GM23338 (cell line): ENCODE measurements at regions not wholly inside any gene's neighbourhood (a gene's known extent, or its start where the extent isn't known, plus 50 kb on each side); places are given as distances from the start of the nearest gene placed in this dataset.

Source experiments
- ATAC-seq: fragments of 200-7000 bp; cut with Tn5 transposase; 3 replicates; pipeline ENCODE4 v1.9.1; 2020
- DNase-seq: peaks from one replicate; pipeline ENCODE4 v3.0.0-alpha.2; 2015; ENCODE audit warnings: low spot score
- H2AFZ ChIP-seq: fragments of 200-600 bp; sonication (generic); 2 replicates; pipeline ENCODE4 v1.8.0; 2016; ENCODE audit warnings: antibody characterized with exemption, mild to moderate bottlenecking, moderate library complexity
- H3F3A ChIP-seq: fragments of 200-600 bp; sonication (generic); replicated peaks from 2 replicates; pipeline ENCODE4 v1.8.0; 2017; ENCODE audit warnings: antibody characterized with exemption, mixed run types, low read depth
- H3K27ac ChIP-seq: fragments of 200-600 bp; sonication (generic); 2 replicates; pipeline ENCODE4 v1.6.1; 2016; ENCODE audit warnings: low read depth
- H3K27me3 ChIP-seq: fragments of 200-600 bp; sonication (generic); 2 replicates; pipeline ENCODE4 v1.8.0; 2016; ENCODE audit warnings: mild to moderate bottlenecking, mixed run types, moderate library complexity; ENCODE audit not compliant: insufficient read depth
- H3K36me3 ChIP-seq: fragments of 200-600 bp; sonication (generic); 2 replicates; pipeline ENCODE4 v1.8.0; 2016; ENCODE audit warnings: mild to moderate bottlenecking; ENCODE audit not compliant: insufficient read depth
- H3K4me1 ChIP-seq: fragments of 200-600 bp; sonication (generic); 2 replicates; pipeline ENCODE4 v1.8.0; 2016; ENCODE audit warnings: mild to moderate bottlenecking, moderate library complexity; ENCODE audit not compliant: insufficient read depth
- H3K4me2 ChIP-seq: fragments of 200-600 bp; sonication (generic); 2 replicates; pipeline ENCODE4 v1.7.1; 2017; ENCODE audit warnings: mixed run types
- H3K4me3 ChIP-seq: fragments of 200-600 bp; sonication (generic); 2 replicates; pipeline ENCODE4 v1.6.1; 2016; ENCODE audit warnings: mixed run types
- H3K79me2 ChIP-seq: fragments of 200-600 bp; sonication (generic); replicated peaks from 2 replicates; pipeline ENCODE4 v1.8.0; 2017; ENCODE audit warnings: mild to moderate bottlenecking; ENCODE audit not compliant: insufficient read depth
- H3K9me2 ChIP-seq: fragments of 200-600 bp; sonication (generic); 2 replicates; pipeline ENCODE4 v1.8.0; 2017; ENCODE audit not compliant: insufficient read depth
- H4K20me1 ChIP-seq: fragments of 200-600 bp; sonication (generic); replicated peaks from 2 replicates; pipeline ENCODE4 v1.8.0; 2017; ENCODE audit warnings: mild to moderate bottlenecking; ENCODE audit not compliant: insufficient read depth
- H3K27ac Mint-ChIP-seq: 2 replicates; pipeline ENCODE4 v1.8.0; 2020; ENCODE audit warnings: inconsistent platforms, mild to moderate bottlenecking, moderate library complexity, mixed read lengths
- H3K27me3 Mint-ChIP-seq: 3 replicates; pipeline ENCODE4 v1.8.0; 2022; ENCODE audit warnings: low read depth, mild to moderate bottlenecking, moderate library complexity, mixed read lengths, inconsistent platforms; ENCODE audit not compliant: insufficient read depth, poor library complexity
- H3K36me3 Mint-ChIP-seq: 3 replicates; pipeline ENCODE4 v1.8.0; 2021; ENCODE audit warnings: low read depth, mild to moderate bottlenecking, inconsistent platforms, moderate library complexity, mixed read lengths
- H3K4me1 Mint-ChIP-seq: 3 replicates; pipeline ENCODE4 v1.8.0; 2020; ENCODE audit warnings: mild to moderate bottlenecking, inconsistent platforms, mixed read lengths
- H3K4me3 Mint-ChIP-seq: 3 replicates; pipeline ENCODE4 v1.8.0; 2021; ENCODE audit warnings: moderate library complexity, mild to moderate bottlenecking, inconsistent platforms, mixed read lengths
- H3K9me3 Mint-ChIP-seq: 3 replicates; pipeline ENCODE4 v1.8.0; 2020; ENCODE audit warnings: moderate library complexity, mild to moderate bottlenecking, inconsistent platforms, mixed read lengths
- CREB1 ChIP-seq: fragments of 250-450 bp; sonication (Bioruptor Pico); IDR thresholded peaks from 2 replicates; pipeline ENCODE4 v1.5.0; 2020; ENCODE audit warnings: low read depth, mild to moderate bottlenecking, moderate library complexity
- CTCF ChIP-seq, 2 experiments: fragments of 200-600 bp in 1 of 2; sonication (generic) in 1 of 2; conservative IDR thresholded peaks; 2 replicates each; pipeline versions ENCODE4 v1.5.1 to v1.6.1; 2016 to 2017; ENCODE audit warnings: antibody characterized with exemption in 2 of 2, low read depth in 2 of 2, mild to moderate bottlenecking in 2 of 2, moderate library complexity in 1 of 2
- ETS1 ChIP-seq: IDR thresholded peaks from 2 replicates; pipeline ENCODE4 v1.6.1; 2016; ENCODE audit warnings: antibody characterized with exemption
- EZH2 ChIP-seq: fragments of 200-600 bp; sonication (generic); IDR thresholded peaks from one replicate; pipeline ENCODE4 v1.8.0; 2017; ENCODE audit warnings: antibody characterized with exemption, mild to moderate bottlenecking, low read depth; ENCODE audit not compliant: unreplicated experiment
- EZH2phosphoT487 ChIP-seq: fragments of 200-600 bp; sonication (generic); IDR thresholded peaks from one replicate; pipeline ENCODE4 v1.8.1; 2018; ENCODE audit warnings: antibody characterized with exemption; ENCODE audit not compliant: unreplicated experiment
- JUNB ChIP-seq: IDR thresholded peaks from one replicate; pipeline ENCODE4 v1.6.1; 2016; ENCODE audit warnings: antibody characterized with exemption; ENCODE audit not compliant: unreplicated experiment
- NANOG ChIP-seq: IDR thresholded peaks from 2 replicates; pipeline ENCODE4 v1.6.1; 2016; ENCODE audit warnings: antibody characterized with exemption, borderline replicate concordance
- POLR2AphosphoS5 ChIP-seq: IDR thresholded peaks from 2 replicates; pipeline ENCODE4 v1.6.1; 2016; ENCODE audit warnings: antibody characterized with exemption, low read depth
- REST ChIP-seq: IDR thresholded peaks from one replicate; pipeline ENCODE4 v1.6.1; 2018; ENCODE audit warnings: antibody characterized with exemption; ENCODE audit not compliant: unreplicated experiment
- STAT1 ChIP-seq: IDR thresholded peaks from one replicate; pipeline ENCODE4 v1.6.1; 2016; ENCODE audit warnings: antibody characterized with exemption; ENCODE audit not compliant: unreplicated experiment
- ZNF114 ChIP-seq: fragments of 250-450 bp; sonication (Bioruptor Pico); IDR thresholded peaks from 2 replicates; pipeline ENCODE4 v1.5.0; 2020; ENCODE audit warnings: mild to moderate bottlenecking, moderate library complexity
- ZNF331 ChIP-seq: fragments of 250-450 bp; sonication (Bioruptor Pico); IDR thresholded peaks from 2 replicates; pipeline ENCODE4 v1.5.0; 2020; ENCODE audit warnings: low read depth, mild to moderate bottlenecking, moderate library complexity
- ZNF462 ChIP-seq: fragments of 250-450 bp; sonication (Bioruptor Pico); IDR thresholded peaks from 2 replicates; pipeline ENCODE4 v1.5.0; 2020; ENCODE audit warnings: mild to moderate bottlenecking, moderate library complexity

GRCh38 chr3:182732232-182733015, 60.9 kb upstream of the ATP11B start:
- no peak for DNase-seq
- peak; percentile 31; the same call in 1 of the 3 replicates for ATAC-seq
- no peaks in the 10 kb centered on the region for H3K9me3 Mint-ChIP-seq

More at GRCh38 chr3:182732232-182733015, 60.9 kb upstream of the ATP11B start:
- peak overlapping the region; percentile 28; the same call in 1 of the 2 replicates for H2AFZ ChIP-seq
- H3K4me3 ChIP-seq = no peak overlapping the region
- H3K27me3 Mint-ChIP-seq = no peaks in the 10 kb centered on the region
- H3K79me2 ChIP-seq = no peaks in the 10 kb centered on the region
- peaks cover 6% of the 10 kb centered on the region for H3K4me1 Mint-ChIP-seq
- H3K4me3 Mint-ChIP-seq = no peak overlapping the region
- H3K27ac ChIP-seq = no peak overlapping the region
- no peaks in the 10 kb centered on the region for H4K20me1 ChIP-seq
- no peaks in the 10 kb centered on the region for H3K36me3 Mint-ChIP-seq
- H3K9me2 ChIP-seq = no peaks in the 10 kb centered on the region
- H3K4me2 ChIP-seq = no peak overlapping the region
- no peak overlapping the region for H3K27ac Mint-ChIP-seq
- no peaks in the 10 kb centered on the region for H3K27me3 ChIP-seq
- TF ChIP-seq STAT1 (no peak), POLR2AphosphoS5 (no peak), NANOG (no peak), EZH2 (no peak), ZNF114 (no peak), ETS1 (no peak), JUNB (no peak), CTCF (conservative IDR thresholded peaks at IDR 0.05; ENCODE audit: low read depth in 2 of 2) (no peak), ZNF462 (CRISPR knock-in tag) (no peak), REST (no peak), CREB1 (CRISPR knock-in tag) (no peak), ZNF331 (CRISPR knock-in tag) (no peak), EZH2phosphoT487 (no peak)
- no peaks in the 10 kb centered on the region for H3K36me3 ChIP-seq
- H3K4me1 ChIP-seq = no peaks in the 10 kb centered on the region
- H3F3A ChIP-seq = no peaks in the 10 kb centered on the region
